Left colon (tissue), 2 donors: ENCODE measurements at regions not wholly inside any gene's neighbourhood (a gene's known extent, or its start where the extent isn't known, plus 50 kb on each side); places are given as distances from the start of the nearest gene placed in this dataset.

Experiments
- ATAC-seq: fragments of 200-7000 bp; cut with Tn5 transposase; one replicate; pipeline ENCODE4 v1.9.1; 2020; ENCODE audit warnings: mild to moderate bottlenecking, moderate library complexity
- DNase-seq, 2 donors: peaks; one replicate each; pipeline ENCODE4 v3.0.0-alpha.2; 2020
- intact Hi-C, 2 donors: fragments of 100-400 bp; cut with DNase I in 1 of 2; cut with micrococcal nuclease in 1 of 2; formaldehyde crosslinking; loops; one replicate each; pipeline versions ENCODE4 v1.11.2 to v1.14.0; 2022; cut with DNase I, micrococcal nuclease
- donor health status: DM: no; HTN: no; CAD: no.
- donor health status: DM: yes; HTN: yes; CAD: no.

DNA sequence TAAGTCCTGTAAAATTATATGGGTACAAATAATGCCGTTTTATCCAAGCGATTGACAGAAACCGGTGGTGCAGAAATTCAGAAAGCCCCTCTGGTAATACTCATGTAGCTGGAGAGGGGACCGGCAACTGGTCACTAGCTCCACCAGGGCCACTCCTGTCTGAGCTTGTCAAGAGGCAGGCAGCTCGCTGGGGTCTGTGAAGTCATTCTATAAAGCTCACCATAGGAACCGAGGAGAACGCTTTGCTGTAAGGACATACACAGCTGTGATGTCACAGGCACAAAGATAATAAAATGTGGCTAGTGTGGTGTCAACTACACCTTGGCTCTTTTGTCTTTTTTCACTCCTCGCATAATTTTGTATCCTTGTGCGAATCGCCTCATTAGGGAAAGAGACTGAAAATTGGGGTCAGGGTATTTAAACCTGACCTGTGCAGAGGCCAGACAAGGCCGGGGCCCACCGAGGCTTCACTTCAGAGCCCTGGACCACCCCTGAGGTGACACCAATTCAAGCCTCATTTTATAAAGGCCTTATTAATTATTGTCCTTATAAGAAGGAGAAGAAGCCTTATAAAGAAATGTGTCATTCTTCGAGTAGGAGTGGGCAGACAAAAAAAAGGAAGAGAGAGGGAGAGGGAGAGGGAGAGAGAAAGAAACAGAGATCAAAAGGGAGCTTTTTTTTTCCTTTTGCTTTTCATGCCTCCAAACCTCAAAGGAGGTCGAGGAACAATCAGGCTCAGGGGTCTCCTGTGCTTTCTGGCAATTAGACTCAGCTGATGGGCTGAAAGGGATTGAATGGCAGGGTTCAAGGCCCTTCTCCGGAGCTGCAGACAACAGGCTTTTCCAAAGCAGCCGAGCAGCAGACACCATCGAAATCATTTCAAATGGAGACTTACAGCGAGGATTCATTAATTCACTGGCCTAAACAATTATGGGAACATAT is 813.3 kb upstream of the ARRDC4 start:
- intact Hi-C loops = no loop called here
- ATAC-seq = no peak
- no peak for DNase-seq

DNA sequence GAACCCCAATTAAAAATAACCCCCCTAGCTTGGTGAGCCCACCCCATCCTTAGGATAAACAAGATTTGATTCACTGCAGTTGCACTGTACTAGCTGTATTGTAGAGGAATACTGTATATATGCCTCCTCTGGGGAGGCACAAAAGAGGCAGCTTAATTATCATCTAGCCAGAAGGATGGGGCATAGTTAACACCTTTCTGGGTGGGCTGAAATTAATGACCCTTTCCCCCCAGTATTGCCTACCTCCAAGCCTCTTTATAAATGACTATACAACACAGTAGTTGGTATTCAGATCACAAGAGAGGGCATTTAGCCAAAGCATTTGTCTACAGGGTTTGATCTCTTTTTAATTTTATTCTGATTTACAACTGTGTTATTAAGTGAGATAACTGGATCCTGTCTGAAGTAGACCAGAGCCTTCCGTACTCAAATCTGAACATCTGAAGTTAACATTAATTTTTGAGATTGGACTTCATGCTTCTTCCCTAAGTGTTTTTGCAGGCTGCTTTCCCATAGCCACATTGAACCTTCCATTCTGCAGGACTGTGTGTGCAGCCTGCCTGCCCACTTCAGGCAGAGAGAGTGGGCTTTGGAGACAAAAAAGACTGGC is 807.0 kb upstream of the ARRDC4 start:
- no peak for DNase-seq
- ATAC-seq = no peak
- intact Hi-C loops = no loop called here

DNA sequence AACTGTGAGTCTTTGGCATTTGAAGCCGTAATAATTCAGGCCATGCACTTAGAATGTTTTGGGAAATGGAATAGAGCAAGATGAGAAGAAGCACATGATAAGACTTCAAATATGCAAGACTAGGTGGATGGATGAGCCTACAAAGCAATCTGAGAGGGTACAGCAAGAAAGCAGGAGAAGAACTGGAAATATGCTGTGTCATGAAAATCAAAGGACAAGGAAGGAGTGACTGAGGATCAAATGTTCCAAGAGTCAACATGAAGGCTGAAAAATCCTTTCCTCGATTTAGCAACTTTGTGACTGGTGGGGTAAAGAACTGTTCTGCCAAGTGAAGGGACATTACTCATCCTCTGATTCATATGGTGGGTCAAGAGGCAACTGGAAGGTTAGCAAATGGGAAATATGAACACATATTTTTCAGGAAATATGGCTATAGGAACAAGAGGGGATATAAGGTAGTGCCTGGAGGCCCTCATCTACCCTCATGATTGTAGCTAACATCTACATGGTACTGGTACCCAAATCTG is 803.7 kb upstream of the ARRDC4 start:
- no peak for DNase-seq
- ATAC-seq = no peak
- intact Hi-C loops = no loop called here

DNA sequence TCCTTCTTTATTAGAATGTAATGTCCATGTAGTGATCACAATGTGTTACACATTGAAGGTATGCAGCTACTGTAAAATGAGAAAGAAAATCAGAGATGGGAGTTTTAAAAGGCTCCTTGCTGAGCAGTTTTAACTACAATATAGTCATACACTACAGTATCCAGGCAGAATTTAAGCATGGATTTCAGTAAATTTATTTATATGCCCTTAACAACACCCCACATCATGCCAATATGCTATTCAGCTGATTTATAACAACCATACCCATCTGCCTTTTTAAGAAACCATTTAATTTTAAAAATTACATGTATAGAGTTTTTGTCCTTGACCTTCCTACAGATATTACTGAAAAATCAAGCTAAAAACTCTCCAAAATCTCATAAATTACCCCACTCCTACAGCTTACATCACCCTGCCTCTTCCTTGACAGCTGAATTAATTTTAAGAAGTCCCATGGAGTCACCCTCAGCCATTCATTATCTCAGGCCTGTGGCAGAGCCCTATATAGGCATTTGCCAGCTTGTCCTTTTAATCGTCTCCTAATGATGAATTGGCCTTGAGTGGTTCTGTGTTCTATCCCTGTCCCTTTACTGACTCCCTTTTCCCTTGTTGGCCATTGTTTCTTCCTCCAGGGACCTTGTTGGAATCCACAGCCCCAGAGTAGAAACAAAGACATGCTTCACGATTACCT is 797.6 kb upstream of the ARRDC4 start:
- DNase-seq (no peak), ATAC-seq (no peak)
- intact Hi-C loops = no loop called here

DNA sequence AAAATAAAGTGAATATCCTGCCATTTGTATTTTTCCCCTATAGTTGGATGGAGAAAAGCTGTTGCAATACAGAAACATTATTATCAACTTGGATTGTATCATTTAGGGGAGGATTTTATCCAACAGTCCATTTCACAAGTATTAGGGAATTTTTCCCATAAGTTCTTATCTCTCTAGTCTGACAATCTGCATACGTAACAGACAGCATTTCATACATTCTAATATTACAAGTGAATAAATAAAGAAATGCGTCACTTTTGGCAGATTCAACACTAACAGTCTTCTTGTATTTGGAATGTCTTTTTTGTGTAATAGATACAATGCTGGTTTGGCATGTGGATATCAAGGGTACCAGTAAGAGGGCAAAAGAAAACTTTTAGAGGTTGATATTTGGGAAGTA is 795.3 kb upstream of the ARRDC4 start:
- intact Hi-C loops = no loop called here
- ATAC-seq (no peak), DNase-seq (no peak)

DNA sequence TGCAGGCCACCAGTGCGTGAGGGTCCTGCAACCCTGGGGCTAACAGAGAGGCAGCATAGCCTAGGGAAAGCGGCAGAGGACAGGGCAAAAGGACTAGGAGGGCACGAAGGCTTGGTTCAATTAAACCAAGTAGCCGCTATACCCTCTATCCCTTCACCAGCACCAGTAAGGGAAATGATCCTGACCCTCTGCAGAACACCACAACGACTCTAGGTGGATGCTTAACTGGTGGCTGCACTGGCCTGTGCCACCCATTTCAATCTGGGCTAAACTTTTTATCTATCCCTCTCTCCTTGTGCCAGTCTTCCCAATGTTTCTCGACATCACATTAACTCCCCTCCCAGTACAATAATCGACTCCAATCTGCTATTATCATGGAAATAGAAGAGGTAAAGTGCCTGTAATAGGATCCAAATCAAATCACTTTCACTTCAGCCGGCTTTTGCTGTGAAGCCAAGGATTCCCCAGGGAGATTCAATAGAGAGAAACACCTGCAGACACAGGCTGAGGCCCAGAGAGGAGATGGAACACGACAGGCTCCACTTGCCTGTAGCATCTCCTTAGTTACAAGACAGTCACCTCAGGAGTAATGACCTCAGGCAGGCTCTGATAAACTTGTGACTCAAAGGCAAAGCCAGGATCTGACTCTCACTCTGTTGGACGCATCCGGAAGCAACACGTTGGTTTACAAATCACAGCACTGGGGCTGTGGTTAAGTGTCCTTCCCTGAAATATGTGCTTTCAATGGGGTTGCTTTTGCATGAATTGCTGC is 791.6 kb upstream of the ARRDC4 start:
- ATAC-seq (no peak), DNase-seq (no peak)
- intact Hi-C loops = no loop called here

DNA sequence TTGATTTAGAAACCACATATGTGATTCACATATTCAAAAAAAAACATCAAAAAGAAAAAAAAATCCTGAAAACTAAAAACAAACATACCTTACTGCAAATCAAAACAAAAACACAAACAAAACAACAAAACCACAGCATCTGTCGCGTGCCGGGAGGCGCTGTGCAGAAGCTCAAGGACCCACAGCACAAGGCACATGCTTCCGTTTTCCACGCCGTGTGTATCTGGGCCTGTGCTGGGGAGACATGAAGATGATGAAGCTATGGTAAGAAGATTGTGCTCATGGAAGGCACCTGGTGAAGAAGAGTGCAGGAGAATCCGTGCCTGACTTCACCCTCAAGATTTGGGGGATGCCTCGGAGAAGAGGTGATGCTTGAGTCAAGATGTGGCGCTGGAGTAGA is 788.9 kb upstream of the ARRDC4 start:
- DNase-seq = no peak
- no peak for ATAC-seq
- intact Hi-C loops = no loop called here

DNA sequence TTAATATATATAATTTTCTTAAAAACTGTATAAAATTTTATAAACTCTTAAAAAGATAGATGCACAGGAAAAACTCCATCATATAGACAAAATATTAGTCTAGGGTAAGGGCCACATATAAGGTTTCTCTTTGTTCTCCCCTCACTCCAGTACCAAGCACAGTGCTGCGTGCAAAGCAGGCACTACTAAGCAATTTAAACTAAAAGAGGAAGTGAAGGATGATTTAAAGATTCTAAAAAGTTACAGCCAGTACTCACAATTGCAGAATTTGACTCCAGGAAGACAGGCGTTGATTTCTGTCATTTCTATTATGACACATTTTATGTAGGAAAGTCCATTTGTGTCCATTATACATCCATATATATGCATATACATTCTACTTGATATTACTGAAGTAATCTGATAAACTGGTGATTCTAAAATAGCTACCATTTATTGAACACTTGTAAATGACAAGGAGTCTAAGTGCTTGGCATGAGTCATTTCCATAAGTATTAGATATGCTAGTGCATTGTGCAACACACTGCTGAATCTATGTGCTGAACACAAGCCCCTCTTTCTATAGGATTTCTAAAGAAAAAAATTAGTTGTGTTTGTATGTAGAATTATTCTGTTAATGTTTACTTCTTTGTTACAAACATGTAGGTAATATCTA is 785.5 kb upstream of the ARRDC4 start:
- ATAC-seq (no peak), DNase-seq (no peak)
- intact Hi-C loops = no loop called here

DNA sequence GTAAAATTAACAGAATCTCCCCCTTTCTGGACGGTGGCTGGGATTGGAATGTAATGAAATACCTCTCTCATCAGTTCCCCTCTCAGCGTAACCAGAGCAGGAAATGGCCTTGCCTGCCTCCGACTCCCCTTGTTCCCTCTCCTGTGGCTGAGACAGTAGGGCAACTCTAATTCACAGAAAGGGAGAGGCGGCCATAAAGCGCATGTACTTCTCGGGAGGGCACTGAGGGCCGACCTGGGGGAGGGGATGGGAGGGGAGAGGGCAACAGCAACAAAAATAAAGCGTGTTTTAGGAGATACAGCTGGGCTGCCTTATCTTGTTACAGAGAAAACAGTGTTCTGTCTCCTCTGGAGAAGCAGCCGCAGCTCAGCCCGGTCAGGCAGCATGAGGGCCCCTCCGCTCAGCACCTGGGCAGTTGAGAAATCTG is 783.3 kb upstream of the ARRDC4 start:
- intact Hi-C loops = no loop called here
- ATAC-seq = no peak
- DNase-seq = no peak

DNA sequence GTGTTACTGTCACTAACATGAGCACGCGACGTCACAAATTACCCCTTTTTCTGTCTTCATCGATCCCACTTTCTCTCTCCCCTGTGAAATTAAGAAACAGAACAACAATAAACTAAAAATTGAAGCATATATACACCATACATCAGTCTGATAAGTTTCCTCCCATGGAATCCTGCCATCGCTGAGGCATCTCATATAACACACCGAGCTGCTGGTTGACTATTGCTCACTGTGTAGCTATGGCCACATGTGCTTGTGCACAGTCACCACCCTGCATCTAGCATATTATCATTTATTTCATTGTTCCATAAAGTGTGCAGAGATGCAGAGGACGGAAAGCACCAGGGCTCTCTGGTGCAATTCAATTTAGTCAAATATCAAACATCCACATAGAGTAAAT is 777.9 kb upstream of the ARRDC4 start:
- DNase-seq = no peak
- ATAC-seq = no peak
- intact Hi-C loops = no loop called here

DNA sequence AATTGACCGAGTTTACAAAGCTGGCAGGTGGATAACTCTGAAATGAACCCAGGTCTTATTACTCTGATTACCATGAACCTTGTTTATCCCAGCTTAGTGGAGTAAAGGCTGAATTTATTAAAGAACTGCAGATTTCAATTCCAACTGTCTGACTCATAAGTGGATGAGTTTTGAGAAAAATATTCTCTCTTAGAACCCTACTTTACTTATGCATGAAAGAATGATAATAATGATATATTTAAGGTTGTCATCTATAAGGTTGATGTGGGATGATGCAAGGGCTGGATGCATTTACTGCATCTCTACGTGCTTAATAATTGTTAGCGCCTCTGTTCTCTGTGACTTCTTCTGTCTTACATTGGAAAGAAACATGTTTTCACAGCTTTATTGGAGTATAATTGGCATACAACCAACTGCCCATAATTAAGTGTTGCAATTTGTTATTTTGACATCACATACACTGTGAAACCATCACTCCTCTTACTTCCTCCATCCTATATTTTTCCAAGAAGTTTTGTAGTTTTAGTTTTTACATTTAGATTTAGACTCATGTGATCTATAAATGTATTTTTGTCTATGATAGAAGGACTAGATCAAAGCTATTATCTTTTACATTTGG is 771.2 kb upstream of the ARRDC4 start:
- intact Hi-C loops = no loop called here
- no peak for ATAC-seq
- DNase-seq = no peak

DNA sequence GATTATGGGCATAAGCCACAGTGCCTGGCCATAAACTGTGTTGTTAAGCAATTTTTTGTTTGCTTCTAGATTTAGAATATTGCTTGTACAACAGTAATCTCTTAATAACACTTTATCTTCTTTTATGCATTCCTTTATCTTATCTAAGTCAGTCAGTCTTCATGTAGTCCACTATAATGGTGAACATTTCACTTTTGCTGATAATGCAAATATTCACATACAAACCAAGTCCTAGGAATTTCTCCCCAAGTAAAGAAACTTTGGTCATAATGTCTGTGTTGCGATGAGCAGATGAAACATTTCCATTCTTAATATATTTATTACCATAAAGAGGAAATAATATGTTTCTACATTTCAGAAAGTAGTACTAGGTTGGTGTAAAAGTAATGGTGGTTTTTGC is 765.8 kb upstream of the ARRDC4 start:
- intact Hi-C loops = no loop called here
- ATAC-seq (no peak), DNase-seq (no peak)

DNA sequence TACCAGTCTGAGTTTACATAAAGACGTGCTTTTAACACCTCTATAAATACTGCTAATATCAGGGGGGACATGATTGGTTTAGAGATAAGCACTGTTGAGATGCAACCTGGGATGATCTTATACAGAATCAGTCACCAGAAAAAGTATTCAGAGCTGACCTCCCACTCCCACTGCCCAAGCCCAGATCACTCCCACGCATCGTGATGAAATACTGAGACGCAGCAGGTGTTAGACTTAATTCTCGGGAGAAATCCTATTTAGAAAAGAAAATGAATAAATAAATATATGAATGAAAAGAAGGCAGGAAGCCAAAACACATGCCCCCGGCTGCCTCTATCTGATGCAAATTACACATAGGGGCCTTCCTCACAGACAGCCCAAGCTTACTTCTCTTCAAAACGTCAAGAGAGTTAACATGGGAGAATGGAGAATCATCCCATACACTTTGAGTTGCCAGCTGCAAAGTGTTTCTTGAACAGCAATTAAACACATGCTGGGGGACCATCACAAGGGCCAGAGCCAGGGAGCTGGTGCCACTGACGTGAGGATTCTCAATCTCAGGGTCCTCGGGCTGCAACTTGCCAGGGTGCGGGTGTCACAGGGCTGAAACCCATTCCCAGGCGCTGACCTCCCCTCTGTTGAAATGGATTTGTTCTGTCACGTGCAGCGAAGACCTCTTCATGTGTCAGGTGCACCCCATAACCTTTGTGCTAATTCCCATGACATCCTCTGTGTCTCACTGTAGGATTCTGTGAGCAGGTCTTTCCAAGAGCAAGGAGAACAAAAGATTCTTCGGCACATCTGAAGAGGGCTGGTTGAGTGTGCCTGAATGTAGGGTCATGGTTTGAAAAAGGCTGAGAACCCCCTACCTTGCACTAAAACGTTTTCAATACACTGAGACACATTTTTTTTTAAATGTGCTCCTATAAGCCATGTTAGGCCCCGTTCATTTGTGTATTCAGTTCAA is 764.2 kb upstream of the ARRDC4 start:
- ATAC-seq = no peak
- no peak for DNase-seq
- intact Hi-C loops = no loop called here

DNA sequence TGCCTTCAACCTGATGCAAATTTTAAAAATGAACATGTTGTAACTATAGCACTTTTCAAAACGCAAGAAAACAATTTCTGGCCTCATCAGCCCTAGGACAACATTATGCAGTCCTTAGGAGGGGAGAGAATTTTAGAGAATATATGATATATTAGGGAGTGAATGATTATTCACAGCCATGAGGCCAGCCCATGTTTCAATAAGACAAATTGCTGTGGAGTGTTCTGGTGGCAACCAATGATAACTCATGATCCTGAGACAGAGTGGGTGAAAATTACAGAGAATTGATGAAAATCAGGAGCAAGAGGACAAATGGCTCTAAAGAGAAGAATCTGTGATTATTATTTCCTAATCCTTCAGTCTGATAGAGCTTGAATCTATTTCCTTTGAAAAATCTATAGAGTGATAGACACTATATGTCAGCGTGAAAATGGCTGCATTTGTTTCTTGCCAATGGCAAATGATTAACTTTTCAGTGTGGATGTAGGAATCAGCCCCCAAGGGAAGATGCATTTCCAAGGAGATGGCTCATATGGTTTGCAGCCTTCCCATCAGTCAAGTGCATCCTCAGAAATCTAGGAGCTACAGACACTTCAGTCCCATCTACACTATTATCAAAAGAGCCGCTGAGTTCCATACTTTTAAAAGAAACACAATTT is 761.0 kb upstream of the ARRDC4 start:
- ATAC-seq (no peak), DNase-seq (no peak)
- intact Hi-C loops = no loop called here

DNA sequence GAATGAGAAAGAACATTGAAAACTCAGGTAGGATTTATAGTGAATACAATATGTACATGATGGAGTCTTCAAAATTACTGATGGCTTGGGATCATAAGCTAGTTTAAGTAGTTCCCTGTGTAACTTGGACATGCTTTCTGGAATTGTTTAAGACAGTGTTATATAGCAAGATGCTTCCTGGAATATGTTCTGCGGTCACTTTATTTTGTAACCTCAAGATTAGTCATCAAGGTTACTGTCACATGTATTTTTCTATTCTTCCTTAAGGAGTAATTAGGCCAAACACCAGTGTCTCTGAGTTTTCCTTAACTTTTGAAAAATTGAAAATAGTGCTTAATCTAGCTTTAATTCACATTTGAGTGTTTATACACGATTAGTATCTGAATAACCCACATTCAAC is 760.3 kb upstream of the ARRDC4 start:
- intact Hi-C loops = no loop called here
- DNase-seq = no peak

DNA sequence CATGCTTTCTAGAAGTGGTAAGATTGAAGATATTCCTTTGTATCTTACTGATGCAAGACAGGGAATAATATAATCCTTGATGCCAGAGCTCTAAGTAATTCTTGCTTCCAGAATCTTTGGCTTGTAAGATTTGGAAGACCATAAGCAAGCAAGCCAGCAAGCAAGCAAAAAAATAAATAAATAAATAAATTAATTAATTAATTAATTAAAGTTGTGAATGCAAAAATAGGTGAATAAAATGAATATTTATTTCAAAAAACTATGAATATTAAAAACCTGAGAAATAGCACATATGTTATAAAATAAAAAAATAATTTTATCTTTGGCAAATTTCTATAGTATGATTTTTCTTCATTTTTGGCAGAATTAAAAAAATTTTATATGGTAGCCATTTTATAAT is 750.2 kb upstream of the ARRDC4 start:
- intact Hi-C loops = no loop called here
- ATAC-seq (no peak), DNase-seq (no peak)

More for the DNA sequence above, 760.3 kb upstream of the ARRDC4 start:
- ATAC-seq = no peak

DNA sequence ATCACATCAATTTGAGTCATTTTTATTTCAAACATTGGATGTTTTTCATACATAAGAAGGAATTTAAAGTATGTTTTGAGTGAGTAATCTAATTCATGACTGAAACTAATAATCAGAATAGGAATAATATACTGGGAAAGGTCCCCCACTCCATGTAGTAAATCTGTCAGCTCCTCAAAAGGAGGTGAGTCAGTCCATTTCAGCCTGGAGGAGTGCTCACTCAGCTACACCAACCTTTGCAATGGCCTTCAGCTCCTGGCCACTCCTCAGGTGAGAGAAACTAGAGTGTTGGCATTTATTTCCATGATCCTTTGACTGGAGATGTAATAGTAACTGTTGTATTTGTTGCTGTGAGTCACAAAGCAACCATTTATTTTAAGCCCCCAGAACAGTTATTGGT is 744.9 kb upstream of the ARRDC4 start:
- no peak for ATAC-seq
- intact Hi-C loops = no loop called here
- DNase-seq = no peak
